D721Med (cell line): ENCODE measurements at regions not wholly inside any gene's neighbourhood (a gene's known extent, or its start where the extent isn't known, plus 50 kb on each side); places are given as distances from the start of the nearest gene placed in this dataset.

Experiments used
- DNase-seq: peaks from one replicate; pipeline ENCODE4 v3.0.0; 2011; ENCODE audit warnings: low spot score; ENCODE audit not compliant: insufficient read length
- FAIRE-seq: peaks from 2 replicates; lab custom pipeline; 2011; peaks lifted over from hg19 to GRCh38; lab: Jason Lieb, UNC
- CTCF ChIP-seq: IDR thresholded peaks from 2 replicates; pipeline ENCODE4 v1.5.1; 2012; ENCODE audit warnings: mild to moderate bottlenecking, control low read depth; ENCODE audit not compliant: insufficient read depth; ENCODE audit errors: missing control alignments

- FAIRE-seq: no peak
- DNase-seq: no peak
- no peak for TF ChIP-seq CTCF
Measured at GRCh38 chr3:102054543-102055080, 205.3 kb downstream of the NFKBIZ start.

GRCh38 chr3:102057781-102058421 is 208.6 kb downstream of the NFKBIZ start:
- TF ChIP-seq CTCF: no peak
- FAIRE-seq (no peak), DNase-seq (no peak)

GRCh38 chr3:102059145-102059943 is 210.0 kb downstream of the NFKBIZ start:
- TF ChIP-seq CTCF: no peak
- DNase-seq: no peak
- no peak for FAIRE-seq

GRCh38 chr3:102060814-102061213 is 211.5 kb downstream of the NFKBIZ start:
- TF ChIP-seq CTCF: no peak
- DNase-seq (no peak), FAIRE-seq (no peak)

- TF ChIP-seq CTCF: no peak
- FAIRE-seq: no peak
- DNase-seq: no peak
Measured at GRCh38 chr3:102063572-102063971, 214.3 kb downstream of the NFKBIZ start.

GRCh38 chr3:102066470-102066869 is 217.2 kb downstream of the NFKBIZ start:
- no peak for DNase-seq
- FAIRE-seq: no peak
- TF ChIP-seq CTCF: no peak
